ENCODE measurements at regions not wholly inside any gene's neighbourhood (a gene's known extent, or its start where the extent isn't known, plus 50 kb on each side); places are given as distances from the start of the nearest gene placed in this dataset.

GRCh38 chr11:33574331-33574730 is 126.3 kb downstream of the C11orf91 start:
- no peak overlapping the region for H3K27ac ChIP-seq
- no peaks in the 10 kb centered on the region for H3K4me1 ChIP-seq
- no peaks in the 10 kb centered on the region for H3K36me3 ChIP-seq
- DNase-seq: no peak
- intact Hi-C loops (cut with DNase I; ENCODE audit: low total_unique reads): no loop called here
- H3K9me3 ChIP-seq: peaks cover 0 to 20% (median 12%) of the 10 kb centered on the region in 8 donors
- TF ChIP-seq CTCF (IDR thresholded peaks at IDR 0.05 in 8 of 11, conservative IDR thresholded peaks at IDR 0.05 in 3 of 11) (no peak), POLR2AphosphoS5 (IDR thresholded peaks at IDR 0.05) (no peak), POLR2A (IDR thresholded peaks at IDR 0.05) (no peak)
- H3K4me3 ChIP-seq: no peak overlapping the region
- WGBS, 5 donors: 87 to 94% (median 90%) methylated on average over 4 to 7 of the region's 7 CpGs
- H3K27me3 ChIP-seq (replicated peaks in 1 of 7): peaks cover 0 to 40% (median 0%) of the 10 kb centered on the region in 7 donors

GRCh38 chr11:33569333-33569732 is 131.3 kb downstream of the C11orf91 start:
- Histone ChIP-seq H3K27me3 (replicated peaks in 1 of 7) (peaks cover 0 to 30% (median 0%) of the 10 kb centered on the region in 7 donors), H3K4me3 (no peak overlapping the region), H3K9me3 (peaks cover 0 to 20% (median 12%) of the 10 kb centered on the region in 8 donors), H3K36me3 (no peaks in the 10 kb centered on the region), H3K4me1 (no peaks in the 10 kb centered on the region), H3K27ac (no peak overlapping the region)
- intact Hi-C loops (cut with DNase I; ENCODE audit: low total_unique reads): no loop called here
- WGBS, 5 donors: 77 to 91% (median 82%) methylated on average over 4 of the region's 4 CpGs
- DNase-seq: no peak
- TF ChIP-seq CTCF (IDR thresholded peaks at IDR 0.05 in 8 of 11, conservative IDR thresholded peaks at IDR 0.05 in 3 of 11): no peak
- no peak for TF ChIP-seq POLR2A (IDR thresholded peaks at IDR 0.05)
- TF ChIP-seq POLR2AphosphoS5 (IDR thresholded peaks at IDR 0.05): no peak

GRCh38 chr11:33567004-33567403 is 133.6 kb downstream of the C11orf91 start:
- Histone ChIP-seq H3K4me3 (no peak overlapping the region), H3K4me1 (no peaks in the 10 kb centered on the region), H3K36me3 (no peaks in the 10 kb centered on the region), H3K27me3 (replicated peaks in 1 of 7) (peaks cover 0 to 30% (median 0%) of the 10 kb centered on the region in 7 donors), H3K27ac (no peak overlapping the region), H3K9me3 (peaks cover 0 to 6% (median under 1%) of the 10 kb centered on the region in 8 donors)
- WGBS, 5 donors: 74 to 100% (median 95%) methylated on average over 1 of the region's 1 CpG
- no peak for DNase-seq
- TF ChIP-seq CTCF (IDR thresholded peaks at IDR 0.05 in 8 of 11, conservative IDR thresholded peaks at IDR 0.05 in 3 of 11): no peak
- TF ChIP-seq POLR2AphosphoS5 (IDR thresholded peaks at IDR 0.05): no peak
- TF ChIP-seq POLR2A (IDR thresholded peaks at IDR 0.05): no peak
- intact Hi-C loops (cut with DNase I; ENCODE audit: low total_unique reads): no loop called here

GRCh38 chr11:33564856-33565453 is 135.7 kb downstream of the C11orf91 start:
- 79 to 89% (median 85%) methylated on average over 7 of the region's 7 CpGs for WGBS, 5 donors
- intact Hi-C loops (cut with DNase I; ENCODE audit: low total_unique reads): no loop called here
- H3K9me3 ChIP-seq: no peaks in the 10 kb centered on the region
- H3K27me3 ChIP-seq (replicated peaks in 1 of 7): peaks cover 0 to 29% (median 0%) of the 10 kb centered on the region in 7 donors
- H3K36me3 ChIP-seq: no peaks in the 10 kb centered on the region
- H3K27ac ChIP-seq: no peak overlapping the region
- H3K4me3 ChIP-seq: no peak overlapping the region
- TF ChIP-seq POLR2AphosphoS5 (IDR thresholded peaks at IDR 0.05) (no peak), POLR2A (IDR thresholded peaks at IDR 0.05) (no peak), CTCF (IDR thresholded peaks at IDR 0.05 in 8 of 11, conservative IDR thresholded peaks at IDR 0.05 in 3 of 11) (no peak)
- DNase-seq: no peak
- no peaks in the 10 kb centered on the region for H3K4me1 ChIP-seq

Data from spleen (tissue), 11 donors.